Hepatocyte (in vitro differentiated cells): ENCODE measurements at regions not wholly inside any gene's neighbourhood (a gene's known extent, or its start where the extent isn't known, plus 50 kb on each side); places are given as distances from the start of the nearest gene placed in this dataset.

ENCODE experiments used
- DNase-seq: peaks from one replicate; pipeline ENCODE4 v3.0.0-alpha.2; 2016; ENCODE audit warnings: low spot score
- H2AFZ ChIP-seq: fragments of 200-600 bp; sonication (generic); 2 replicates; pipeline ENCODE4 v1.6.0; 2016; ENCODE audit warnings: antibody characterized with exemption, mild to moderate bottlenecking
- H3K27ac ChIP-seq: fragments of 200-600 bp; sonication (generic); 2 replicates; pipeline ENCODE4 v1.5.1; 2016; ENCODE audit warnings: mild to moderate bottlenecking
- H3K27me3 ChIP-seq: fragments of 200-600 bp; sonication (generic); 2 replicates; pipeline ENCODE4 v1.6.1; 2016
- H3K36me3 ChIP-seq: fragments of 200-600 bp; sonication (generic); replicated peaks from 2 replicates; pipeline ENCODE4 v1.5.1; 2016; ENCODE audit warnings: low read depth; ENCODE audit not compliant: insufficient read depth
- H3K4me1 ChIP-seq: fragments of 200-600 bp; sonication (generic); 2 replicates; pipeline ENCODE4 v1.5.1; 2016; ENCODE audit warnings: mild to moderate bottlenecking, moderate library complexity; ENCODE audit not compliant: insufficient read depth
- H3K4me2 ChIP-seq: fragments of 200-600 bp; sonication (generic); 2 replicates; pipeline ENCODE4 v1.6.0; 2016
- H3K4me3 ChIP-seq: fragments of 200-600 bp; sonication (generic); 2 replicates; pipeline ENCODE4 v1.5.1; 2016; ENCODE audit warnings: mild to moderate bottlenecking
- H3K79me2 ChIP-seq: fragments of 200-600 bp; sonication (generic); 2 replicates; pipeline ENCODE4 v1.6.0; 2017; ENCODE audit warnings: mild to moderate bottlenecking
- H3K9me2 ChIP-seq: fragments of 200-600 bp; sonication (generic); replicated peaks from 2 replicates; pipeline ENCODE4 v1.6.0; 2017; ENCODE audit warnings: mild to moderate bottlenecking; ENCODE audit not compliant: insufficient read depth
- H3K9me3 ChIP-seq: fragments of 200-600 bp; sonication (generic); 2 replicates; pipeline ENCODE4 v1.5.1; 2016; ENCODE audit warnings: low read depth, mild to moderate bottlenecking
- H4K20me1 ChIP-seq: fragments of 200-600 bp; sonication (generic); 2 replicates; pipeline ENCODE4 v1.6.0; 2016; ENCODE audit warnings: mild to moderate bottlenecking; ENCODE audit not compliant: insufficient read depth, poor library complexity, severe bottlenecking
- EZH2 ChIP-seq: fragments of 200-600 bp; sonication (generic); IDR thresholded peaks from 2 replicates; pipeline ENCODE4 v1.6.1; 2016; ENCODE audit warnings: antibody characterized with exemption, mild to moderate bottlenecking, borderline replicate concordance
- EZH2phosphoT487 ChIP-seq: fragments of 200-600 bp; sonication (generic); IDR thresholded peaks from one replicate; pipeline ENCODE4 v1.6.1; 2018; ENCODE audit warnings: antibody characterized with exemption, mild to moderate bottlenecking, low read depth, moderate library complexity; ENCODE audit not compliant: unreplicated experiment, severe bottlenecking
- WGBS: methylation state at CpG from one replicate; pipeline ENCODE4 v1.1.6; 2016; ENCODE audit warnings: low lambda C conversion rate; ENCODE audit errors: missing lambda C conversion rate; 5-methylcytosine and 5-hydroxymethylcytosine counted together
- TF ChIP-seq, protein P1 (sequence below): fragments of 200-600 bp; sonication (generic); IDR thresholded peaks from 2 replicates; pipeline ENCODE4 v1.5.1; 2016; ENCODE audit warnings: antibody characterized with exemption, mild to moderate bottlenecking; ENCODE audit not compliant: poor library complexity

DNA sequence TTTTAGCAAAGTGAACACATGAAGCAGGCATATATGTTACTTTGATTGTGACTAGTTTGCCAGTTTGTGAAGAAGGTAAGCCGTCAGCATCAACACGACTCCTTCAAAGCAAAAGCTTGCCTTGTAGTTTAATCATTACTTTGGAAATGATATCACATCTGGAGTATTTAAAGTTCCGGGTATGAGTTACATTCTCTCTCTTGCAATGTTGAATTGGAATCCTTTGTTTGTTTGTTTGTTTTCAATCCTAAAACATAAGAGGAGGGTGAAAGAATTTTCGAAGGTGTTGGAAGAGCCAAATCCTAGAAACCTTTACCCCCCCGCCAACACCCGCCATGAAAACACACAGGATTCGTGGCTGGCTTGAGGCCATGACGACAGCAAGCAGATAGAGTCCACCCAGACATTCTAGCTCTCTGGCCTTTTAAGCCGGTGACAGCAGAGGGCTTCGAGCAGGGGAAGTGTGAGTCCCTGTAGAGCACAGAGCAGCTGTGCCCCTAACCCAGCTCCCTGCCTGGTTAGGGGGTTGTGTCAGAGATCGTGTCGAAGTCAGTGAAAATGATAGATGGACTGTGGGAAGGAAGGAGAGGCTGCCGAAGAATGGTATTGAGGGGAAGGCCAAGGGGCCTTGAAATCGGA lies 103.8 kb upstream of the SMIM21 start:
- TF ChIP-seq, protein P1, sequence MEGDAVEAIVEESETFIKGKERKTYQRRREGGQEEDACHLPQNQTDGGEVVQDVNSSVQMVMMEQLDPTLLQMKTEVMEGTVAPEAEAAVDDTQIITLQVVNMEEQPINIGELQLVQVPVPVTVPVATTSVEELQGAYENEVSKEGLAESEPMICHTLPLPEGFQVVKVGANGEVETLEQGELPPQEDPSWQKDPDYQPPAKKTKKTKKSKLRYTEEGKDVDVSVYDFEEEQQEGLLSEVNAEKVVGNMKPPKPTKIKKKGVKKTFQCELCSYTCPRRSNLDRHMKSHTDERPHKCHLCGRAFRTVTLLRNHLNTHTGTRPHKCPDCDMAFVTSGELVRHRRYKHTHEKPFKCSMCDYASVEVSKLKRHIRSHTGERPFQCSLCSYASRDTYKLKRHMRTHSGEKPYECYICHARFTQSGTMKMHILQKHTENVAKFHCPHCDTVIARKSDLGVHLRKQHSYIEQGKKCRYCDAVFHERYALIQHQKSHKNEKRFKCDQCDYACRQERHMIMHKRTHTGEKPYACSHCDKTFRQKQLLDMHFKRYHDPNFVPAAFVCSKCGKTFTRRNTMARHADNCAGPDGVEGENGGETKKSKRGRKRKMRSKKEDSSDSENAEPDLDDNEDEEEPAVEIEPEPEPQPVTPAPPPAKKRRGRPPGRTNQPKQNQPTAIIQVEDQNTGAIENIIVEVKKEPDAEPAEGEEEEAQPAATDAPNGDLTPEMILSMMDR, result no peak
- TF ChIP-seq EZH2phosphoT487, result no peak
- no peak for TF ChIP-seq EZH2
- Histone ChIP-seq H3K4me2 (no peak overlapping the region), H3K27ac (no peak overlapping the region)

DNA sequence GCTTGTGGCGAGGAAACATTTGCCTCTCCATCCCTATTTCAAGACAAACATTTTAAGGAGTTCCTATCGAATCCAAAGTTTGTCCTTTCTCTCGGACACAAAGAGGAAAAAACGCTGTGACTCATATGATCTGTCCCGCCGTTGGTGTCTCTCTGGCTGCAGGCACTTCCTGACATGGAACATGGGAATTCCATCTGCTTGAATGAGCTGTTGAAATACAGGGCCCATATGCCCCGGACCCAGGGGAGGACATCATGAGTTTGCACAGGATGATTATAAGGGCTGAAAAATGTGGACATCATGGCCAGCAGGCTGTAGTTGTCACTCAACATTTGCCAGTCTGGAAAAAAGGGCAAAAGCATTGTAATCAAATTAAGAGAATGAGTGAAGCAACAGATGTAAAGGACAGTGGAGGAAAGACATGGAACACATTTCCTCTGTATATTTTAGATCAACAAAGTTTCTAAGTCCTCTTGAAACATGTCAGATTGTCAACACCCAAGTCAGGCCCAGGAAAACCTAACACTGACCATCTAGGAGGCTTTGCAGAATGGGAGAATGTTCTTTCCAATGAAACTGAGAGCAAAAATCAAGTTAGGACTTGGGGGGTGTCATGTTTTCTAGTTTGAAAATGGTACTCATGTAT lies 103.2 kb upstream of the SMIM21 start:
- DNase-seq, result no peak
- TF ChIP-seq EZH2 (no peak), EZH2phosphoT487 (no peak)
- TF ChIP-seq, protein P1, result no peak
- no peaks in the 10 kb centered on the region for H3K9me3 ChIP-seq
- no peak overlapping the region for H3K27ac ChIP-seq
- no peak overlapping the region for H3K4me2 ChIP-seq
- H2AFZ ChIP-seq, result no peak overlapping the region
- H4K20me1 ChIP-seq, result no peaks in the 10 kb centered on the region
- H3K36me3 ChIP-seq, result no peaks in the 10 kb centered on the region
- H3K27me3 ChIP-seq, result no peaks in the 10 kb centered on the region
- H3K79me2 ChIP-seq, result no peaks in the 10 kb centered on the region
- no peaks in the 10 kb centered on the region for H3K9me2 ChIP-seq
- WGBS, result 85% methylated on average over 7 of the region's 7 CpGs
- H3K4me1 ChIP-seq, result no peaks in the 10 kb centered on the region
- no peak overlapping the region for H3K4me3 ChIP-seq

More for the DNA sequence above, 103.8 kb upstream of the SMIM21 start:
- no peaks in the 10 kb centered on the region for H3K27me3 ChIP-seq
- no peaks in the 10 kb centered on the region for H3K9me3 ChIP-seq
- H3K9me2 ChIP-seq, result no peaks in the 10 kb centered on the region
- H3K36me3 ChIP-seq, result no peaks in the 10 kb centered on the region
- H3K4me3 ChIP-seq, result no peak overlapping the region
- no peaks in the 10 kb centered on the region for H4K20me1 ChIP-seq
- H3K4me1 ChIP-seq, result no peaks in the 10 kb centered on the region
- 85% methylated on average over 14 of the region's 14 CpGs for WGBS
- H2AFZ ChIP-seq, result no peak overlapping the region
- no peak for DNase-seq
- no peaks in the 10 kb centered on the region for H3K79me2 ChIP-seq

DNA sequence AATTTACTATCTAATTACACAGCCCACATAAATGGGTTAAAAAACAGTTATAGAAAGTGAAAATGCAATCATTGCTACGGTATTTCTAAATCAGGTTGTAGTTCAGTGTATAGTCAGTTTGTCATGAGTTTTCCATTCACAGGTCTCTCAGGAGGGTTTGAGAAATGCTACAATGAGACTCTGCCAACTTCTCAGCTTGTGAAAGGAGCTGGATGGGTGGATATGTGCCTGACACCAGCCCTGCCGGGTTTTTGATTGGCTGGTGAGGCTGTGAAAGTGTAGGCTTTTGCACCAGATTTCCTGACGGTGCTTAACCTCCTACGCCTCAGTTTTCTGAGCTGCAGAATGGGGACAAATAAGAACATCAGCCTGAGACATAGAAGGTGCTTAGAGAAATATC lies 102.6 kb upstream of the SMIM21 start:
- Histone ChIP-seq H3K9me2 (no peaks in the 10 kb centered on the region), H3K9me3 (no peaks in the 10 kb centered on the region), H2AFZ (no peak overlapping the region), H3K79me2 (no peaks in the 10 kb centered on the region), H3K27ac (no peak overlapping the region), H3K36me3 (no peaks in the 10 kb centered on the region), H3K4me1 (no peaks in the 10 kb centered on the region), H4K20me1 (no peaks in the 10 kb centered on the region), H3K4me2 (no peak overlapping the region), H3K27me3 (no peaks in the 10 kb centered on the region), H3K4me3 (no peak overlapping the region)
- TF ChIP-seq EZH2 (no peak), EZH2phosphoT487 (no peak)
- TF ChIP-seq, protein P1, result no peak
- 71% methylated on average over 4 of the region's 4 CpGs for WGBS
- no peak for DNase-seq
